KOPT-K1 (cell line): ENCODE measurements at regions not wholly inside any gene's neighbourhood (a gene's known extent, or its start where the extent isn't known, plus 50 kb on each side); places are given as distances from the start of the nearest gene placed in this dataset.
"Not testable (repeated sequence)": the region's sequence is repeated elsewhere in the genome, so short reads cannot be mapped to it uniquely, and the experiment has no call there.

ENCODE experiments used
- H3K27ac ChIP-seq: fragments of 200-600 bp; sonication (generic); 2 replicates; pipeline ENCODE4 v1.5.1; 2016; ENCODE audit warnings: antibody characterized with exemption, mild to moderate bottlenecking, low read depth, low read length; ENCODE audit not compliant: poor library complexity, severe bottlenecking
- H3K36me3 ChIP-seq: fragments of 200-600 bp; sonication (generic); 2 replicates; pipeline ENCODE4 v1.5.1; 2017; ENCODE audit warnings: antibody characterized with exemption, mild to moderate bottlenecking, low read length, moderate library complexity; ENCODE audit not compliant: insufficient read depth
- H3K9me3 ChIP-seq: fragments of 200-600 bp; sonication (generic); 2 replicates; pipeline ENCODE4 v1.5.1; 2017; ENCODE audit warnings: antibody characterized with exemption, low read length, mild to moderate bottlenecking; ENCODE audit not compliant: insufficient read depth, poor library complexity, severe bottlenecking

- Histone ChIP-seq H3K27ac (no peak overlapping the region), H3K36me3 (no peaks in the 10 kb centered on the region), H3K9me3 (no peaks in the 10 kb centered on the region)
These were observed 58.0 kb upstream of the FBXO11 start for GRCh38 chr2:47964277-47964676.

- Histone ChIP-seq H3K36me3 (no peaks in the 10 kb centered on the region), H3K27ac (no peak overlapping the region), H3K9me3 (no peaks in the 10 kb centered on the region)
These were observed 58.6 kb upstream of the FBXO11 start for GRCh38 chr2:47964722-47965434.

- not testable (repeated sequence) for H3K9me3 ChIP-seq, H3K36me3 ChIP-seq, H3K27ac ChIP-seq
These were observed 70.4 kb upstream of the FBXO11 start for GRCh38 chr2:47976728-47977127.

- Histone ChIP-seq H3K36me3 (no peaks in the 10 kb centered on the region), H3K9me3 (no peaks in the 10 kb centered on the region), H3K27ac (no peak overlapping the region)
These were observed 77.7 kb upstream of the FBXO11 start for GRCh38 chr2:47984041-47984440.

GRCh38 chr2:47990503-47990902 lies 84.2 kb upstream of the FBXO11 start:
- Histone ChIP-seq H3K9me3 (no peaks in the 10 kb centered on the region), H3K36me3 (no peaks in the 10 kb centered on the region), H3K27ac (no peak overlapping the region)

- Histone ChIP-seq H3K9me3 (no peaks in the 10 kb centered on the region), H3K36me3 (no peaks in the 10 kb centered on the region), H3K27ac (no peak overlapping the region)
These were observed 86.4 kb upstream of the FBXO11 start for GRCh38 chr2:47992671-47993070.

- Histone ChIP-seq H3K9me3 (no peaks in the 10 kb centered on the region), H3K36me3 (no peaks in the 10 kb centered on the region), H3K27ac (no peak overlapping the region)
These were observed 90.5 kb upstream of the FBXO11 start for GRCh38 chr2:47996808-47997207.

GRCh38 chr2:47999512-47999911 lies 93.2 kb upstream of the FBXO11 start:
- H3K9me3 ChIP-seq: no peaks in the 10 kb centered on the region
- H3K36me3 ChIP-seq: no peaks in the 10 kb centered on the region
- no peak overlapping the region for H3K27ac ChIP-seq

GRCh38 chr2:48001498-48001897 lies 95.2 kb upstream of the FBXO11 start:
- H3K9me3 ChIP-seq: peaks cover 5% of the 10 kb centered on the region

GRCh38 chr2:48006094-48006493 lies 99.8 kb upstream of the FBXO11 start:
- H3K27ac ChIP-seq: no peak overlapping the region
- H3K9me3 ChIP-seq: peaks cover 5% of the 10 kb centered on the region

More at GRCh38 chr2:48001498-48001897, 95.2 kb upstream of the FBXO11 start:
- Histone ChIP-seq H3K27ac (no peak overlapping the region), H3K36me3 (no peaks in the 10 kb centered on the region)

GRCh38 chr2:48007699-48008268 lies 101.5 kb upstream of the FBXO11 start:
- Histone ChIP-seq H3K9me3 (peaks cover 5% of the 10 kb centered on the region), H3K27ac (no peak overlapping the region), H3K36me3 (no peaks in the 10 kb centered on the region)

More at GRCh38 chr2:48006094-48006493, 99.8 kb upstream of the FBXO11 start:
- H3K36me3 ChIP-seq: no peaks in the 10 kb centered on the region

- peaks cover 5% of the 10 kb centered on the region for H3K9me3 ChIP-seq
- no peaks in the 10 kb centered on the region for H3K36me3 ChIP-seq
- H3K27ac ChIP-seq: no peak overlapping the region
These were observed 103.0 kb upstream of the FBXO11 start for GRCh38 chr2:48009256-48009655.

- H3K27ac ChIP-seq: no peak overlapping the region
- H3K9me3 ChIP-seq: peaks cover 13% of the 10 kb centered on the region
- no peaks in the 10 kb centered on the region for H3K36me3 ChIP-seq
These were observed 109.1 kb upstream of the FBXO11 start for GRCh38 chr2:48015421-48015820.

- Histone ChIP-seq H3K36me3 (no peaks in the 10 kb centered on the region), H3K27ac (no peak overlapping the region), H3K9me3 (peaks cover 13% of the 10 kb centered on the region)
These were observed 110.1 kb upstream of the FBXO11 start for GRCh38 chr2:48016225-48017019.

GRCh38 chr2:48017136-48017535 lies 110.8 kb upstream of the FBXO11 start:
- peaks cover 13% of the 10 kb centered on the region for H3K9me3 ChIP-seq
- no peak overlapping the region for H3K27ac ChIP-seq

More at GRCh38 chr2:48017136-48017535, 110.8 kb upstream of the FBXO11 start:
- H3K36me3 ChIP-seq: no peaks in the 10 kb centered on the region
